ENCODE measurements at regions not wholly inside any gene's neighbourhood (a gene's known extent, or its start where the extent isn't known, plus 50 kb on each side); places are given as distances from the start of the nearest gene placed in this dataset.
"Not testable (repeated sequence)": the region's sequence is repeated elsewhere in the genome, so short reads cannot be mapped to it uniquely, and the experiment has no call there.

DNA sequence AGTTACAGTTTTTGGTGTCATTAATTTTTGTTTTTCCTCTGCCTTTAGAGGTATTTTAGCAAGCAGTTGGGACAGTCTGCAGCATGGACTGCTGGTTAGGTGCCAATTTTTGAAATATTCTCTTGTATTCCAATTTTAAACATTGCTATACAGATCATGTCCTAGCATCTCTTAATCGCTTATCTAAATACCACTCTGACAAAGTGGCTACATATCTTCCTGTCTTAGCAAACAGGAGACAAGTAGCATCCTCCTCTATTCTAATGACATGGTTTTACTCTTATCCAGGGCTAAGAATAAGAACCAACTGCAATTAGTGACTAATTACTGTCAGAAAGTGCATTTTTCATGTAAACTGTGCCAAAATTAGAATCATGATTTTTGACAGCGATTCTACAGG is 117.8 kb upstream of the ATP2B1 start:
- DNase-seq (ENCODE audit: low read depth in 2 of 2): no peak

DNA sequence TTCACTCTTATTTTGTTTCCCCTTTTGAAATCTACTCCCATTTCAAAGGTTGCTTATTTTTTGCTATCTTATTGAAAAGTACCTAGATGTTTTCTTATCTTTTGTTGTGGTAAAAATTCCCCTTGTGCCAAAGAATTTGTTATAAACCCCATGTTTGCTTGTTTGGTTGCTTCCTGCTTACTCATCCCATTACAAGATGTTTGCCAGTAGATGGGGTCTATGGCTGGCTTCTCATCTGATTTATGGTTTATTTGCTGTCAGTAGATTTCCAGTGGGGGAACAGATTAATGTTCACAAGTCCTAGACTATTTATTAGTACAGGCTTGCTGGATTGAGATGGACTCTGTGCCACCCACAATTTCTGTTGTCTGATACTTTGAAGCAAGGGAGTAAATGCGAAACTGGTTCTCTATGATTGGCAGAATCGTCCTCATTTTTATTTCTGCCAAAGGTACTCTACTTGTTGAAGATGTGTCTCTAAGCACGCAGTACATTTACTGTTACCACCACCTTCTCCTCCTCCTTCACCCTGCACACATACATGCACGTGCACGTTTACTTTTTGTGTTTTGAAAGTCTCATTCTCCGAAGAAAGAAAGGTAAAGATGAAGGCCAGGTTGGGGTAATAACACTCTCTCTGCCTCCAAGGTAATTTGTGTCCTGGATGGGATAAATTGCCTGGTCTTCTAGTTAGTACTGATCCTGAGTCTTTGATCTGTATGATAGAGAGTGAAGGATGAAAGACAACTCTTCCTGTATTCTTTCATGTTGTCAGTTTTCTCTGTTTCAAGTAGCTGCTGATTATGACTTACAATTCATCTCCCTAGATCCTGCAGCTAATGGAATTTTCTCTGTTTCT is 117.2 kb upstream of the ATP2B1 start:
- DNase-seq (ENCODE audit: low read depth in 2 of 2): no peak

DNA sequence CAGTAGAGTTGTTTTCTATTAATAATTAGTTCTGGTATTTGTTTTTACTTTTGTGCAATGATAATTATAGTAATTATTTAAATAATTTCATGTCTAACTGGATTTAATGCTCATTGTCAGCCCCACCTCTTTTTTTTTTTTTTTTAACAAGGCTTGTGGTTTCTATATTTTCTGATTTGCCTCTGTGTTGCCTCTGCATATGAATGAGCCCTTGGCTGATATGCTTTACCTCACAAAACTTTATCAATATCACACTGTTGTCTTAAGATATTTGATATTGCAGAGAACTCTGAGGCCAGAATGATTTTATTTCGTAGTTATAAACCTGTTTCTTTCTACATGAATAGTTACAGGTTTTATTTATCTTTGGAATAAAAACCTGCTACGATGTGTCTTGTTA is 116.2 kb upstream of the ATP2B1 start:
- DNase-seq (ENCODE audit: low read depth in 2 of 2): no peak

DNA sequence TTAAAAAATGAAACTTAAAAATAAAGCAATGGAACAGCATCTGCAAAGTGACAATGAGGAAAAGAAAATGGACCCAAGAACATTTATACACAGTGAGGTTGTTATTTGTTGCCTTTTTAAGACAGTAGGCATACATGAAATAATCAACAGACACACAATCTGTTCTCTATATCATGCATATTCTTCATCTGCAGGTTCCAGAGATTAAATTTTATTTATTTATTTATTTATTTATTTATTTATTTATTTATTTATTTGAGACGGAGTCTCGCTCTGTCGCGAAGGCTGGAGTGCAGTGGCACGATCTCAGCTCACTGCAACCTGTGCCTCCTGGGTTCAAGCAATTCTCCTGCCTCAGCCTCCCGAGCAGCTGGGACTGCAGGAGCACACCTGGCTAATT is 114.4 kb upstream of the ATP2B1 start:
- DNase-seq (ENCODE audit: low read depth in 2 of 2): not testable (repeated sequence)

DNA sequence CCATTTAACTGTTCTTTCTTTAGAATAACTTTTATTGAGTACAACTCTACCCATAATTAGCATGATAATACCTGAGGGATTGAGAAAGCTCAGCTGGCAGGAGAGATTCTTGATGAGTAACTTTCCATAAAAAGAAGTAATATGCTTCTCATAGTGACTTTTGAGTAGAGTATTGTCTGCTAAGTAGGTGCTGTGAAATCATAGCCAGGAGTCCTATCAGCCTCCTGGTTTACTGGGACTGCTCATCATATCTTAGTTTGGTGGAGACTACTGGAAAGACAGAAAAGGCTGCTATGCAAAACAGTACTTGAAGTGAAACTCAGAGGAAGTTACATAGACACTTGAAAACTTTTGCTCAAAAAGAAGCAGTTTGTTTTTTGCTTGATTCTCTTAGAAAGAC is 113.3 kb upstream of the ATP2B1 start:
- no peak for DNase-seq (ENCODE audit: low read depth in 2 of 2)

DNA sequence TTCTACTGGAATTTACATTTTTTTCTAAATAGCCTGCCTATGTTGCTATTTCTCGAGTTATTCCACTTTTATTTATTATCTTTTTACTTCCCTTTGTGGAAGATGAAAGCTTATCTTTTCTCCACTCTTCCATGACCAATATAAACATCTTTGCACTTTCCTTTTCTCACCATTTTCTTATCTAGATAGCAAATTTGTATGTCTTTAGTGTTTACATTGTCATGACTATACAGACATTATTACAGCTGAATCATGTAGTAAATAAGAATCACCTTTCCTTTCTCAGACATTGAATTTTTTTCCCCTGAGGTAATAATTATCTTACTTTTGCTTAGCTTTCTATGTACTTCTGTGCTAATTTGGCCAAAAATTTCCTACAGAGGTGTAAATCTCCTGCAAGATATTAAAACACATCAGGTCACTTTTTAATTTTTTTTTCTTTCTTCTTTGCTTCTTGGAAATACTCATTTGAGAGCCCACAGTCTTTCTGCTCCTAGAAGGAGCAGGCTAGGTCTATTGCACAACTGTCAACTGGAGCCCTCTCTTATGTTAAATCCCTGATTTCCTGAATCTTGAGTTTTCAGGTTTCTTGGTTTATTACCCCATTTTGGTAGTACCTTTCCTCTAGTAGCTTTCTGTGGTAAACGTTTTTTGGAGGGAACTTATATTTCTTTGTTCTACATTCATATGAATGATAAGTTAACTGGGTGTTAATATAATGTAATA is 109.0 kb upstream of the ATP2B1 start:
- DNase-seq (ENCODE audit: low read depth in 2 of 2): no peak

DNA sequence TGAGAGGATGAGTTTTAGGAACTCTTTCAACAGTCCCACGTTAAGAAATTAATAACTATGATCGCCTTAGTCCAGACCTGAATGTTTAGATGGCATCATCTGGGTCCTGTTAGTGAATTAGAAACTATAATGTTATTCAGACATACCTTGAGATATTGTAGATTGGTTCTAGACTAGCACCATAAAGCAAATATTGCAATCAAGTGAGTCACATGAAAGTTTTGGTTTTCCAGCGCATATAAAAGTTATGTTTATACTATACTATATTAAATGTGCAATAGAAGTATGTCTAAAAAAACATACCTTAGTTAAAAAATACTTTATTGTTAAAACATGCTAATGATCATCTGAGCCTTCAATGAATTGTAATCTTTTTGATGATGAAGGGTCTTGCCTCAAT is 106.6 kb upstream of the ATP2B1 start:
- DNase-seq (ENCODE audit: low read depth in 2 of 2): no peak

DNA sequence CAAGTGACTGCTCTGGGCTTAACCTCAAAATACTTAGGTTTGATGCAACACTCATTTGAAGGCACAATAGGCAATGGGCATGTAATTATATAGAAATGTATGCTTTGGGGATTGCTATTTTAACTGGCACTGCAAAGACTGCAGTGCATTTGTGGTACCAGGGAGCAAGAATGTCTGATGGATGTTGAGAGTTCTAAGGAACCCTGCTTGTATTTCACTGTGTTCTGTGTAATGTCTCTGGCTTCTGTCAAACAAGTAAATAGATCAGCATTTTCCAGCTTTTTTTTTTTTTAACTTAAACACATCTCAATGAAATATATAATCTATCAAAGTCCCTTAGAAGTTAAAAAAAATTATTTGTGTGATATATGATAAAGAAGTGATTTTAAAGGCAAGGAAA is 94.8 kb upstream of the ATP2B1 start:
- no peak for DNase-seq (ENCODE audit: low read depth in 2 of 2)

DNA sequence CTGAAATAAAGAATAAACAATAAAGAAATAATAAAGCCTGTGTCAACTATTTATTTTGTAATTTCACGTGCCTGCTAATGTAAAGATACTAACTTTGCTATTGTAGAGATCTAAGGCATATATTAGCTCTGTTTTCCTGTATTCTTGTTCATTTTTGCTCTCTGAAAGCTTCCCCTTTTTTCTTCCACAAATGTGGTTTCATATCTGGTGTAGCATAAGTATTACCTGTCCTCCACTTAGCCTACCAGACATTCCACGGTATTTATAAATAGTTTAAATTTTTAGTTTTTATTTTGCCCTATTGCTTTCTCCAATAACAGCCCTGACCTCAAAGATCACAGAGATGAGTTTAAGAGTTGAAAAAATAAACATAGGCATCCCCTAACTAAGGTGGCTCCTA is 92.6 kb upstream of the ATP2B1 start:
- no peak for DNase-seq (ENCODE audit: low read depth in 2 of 2)

DNA sequence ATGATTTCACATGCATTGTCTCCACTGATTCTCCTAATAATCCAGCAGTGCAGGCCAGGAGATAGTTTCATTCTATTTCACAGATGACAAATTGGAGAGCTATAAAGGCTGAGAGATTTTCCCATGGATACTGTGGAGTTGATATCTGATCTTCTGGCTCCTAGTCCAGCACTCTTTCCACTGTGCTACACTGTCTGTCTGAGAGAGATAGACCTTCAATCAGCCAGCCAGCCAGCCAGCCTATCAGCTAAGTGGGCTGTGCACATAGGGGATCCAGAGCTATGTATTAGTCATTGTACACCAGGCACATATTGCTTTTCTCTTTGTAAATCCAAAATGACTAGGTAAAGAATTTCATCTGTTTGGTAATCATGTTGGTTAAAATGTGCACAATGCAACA is 91.8 kb upstream of the ATP2B1 start:
- DNase-seq (ENCODE audit: low read depth in 2 of 2): no peak

DNA sequence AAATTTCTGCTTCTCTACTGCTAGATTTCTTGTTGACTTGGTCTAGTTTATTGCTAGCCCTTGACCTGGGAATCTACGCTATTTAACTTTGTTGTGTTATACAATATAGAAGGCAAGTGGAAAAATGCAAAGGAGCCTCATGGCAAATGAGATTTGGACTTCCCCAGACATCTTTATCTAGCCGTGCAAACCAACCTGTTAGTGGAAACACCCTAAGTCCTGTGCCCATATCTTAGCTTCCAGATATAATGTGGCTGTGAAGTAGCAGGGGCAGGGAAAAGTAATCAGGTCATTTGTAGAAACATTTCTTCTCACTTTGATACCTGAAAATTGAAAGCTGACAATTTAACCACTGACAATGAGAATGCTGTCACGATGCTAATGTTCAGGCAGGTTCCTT is 90.7 kb upstream of the ATP2B1 start:
- DNase-seq (ENCODE audit: low read depth in 2 of 2): no peak

DNA sequence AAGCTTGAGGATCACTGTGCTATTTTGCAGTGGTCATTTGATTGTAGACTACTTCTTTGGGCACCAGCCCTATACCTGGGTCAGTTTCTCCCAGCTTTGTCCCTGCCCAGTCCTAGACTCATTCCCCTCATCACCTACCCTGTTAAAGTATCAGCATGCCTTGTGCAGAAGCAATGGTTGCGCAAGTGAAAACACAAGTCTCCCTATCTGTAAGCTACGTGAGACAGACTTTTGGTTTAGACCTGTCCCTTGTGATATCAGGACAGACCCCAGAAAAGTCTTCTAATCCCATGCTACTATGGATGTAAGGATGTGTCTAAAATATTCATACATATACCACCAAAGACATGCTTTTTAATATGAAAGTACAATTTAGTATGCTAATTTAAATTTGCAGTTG is 88.8 kb upstream of the ATP2B1 start:
- no peak for DNase-seq (ENCODE audit: low read depth in 2 of 2)

DNA sequence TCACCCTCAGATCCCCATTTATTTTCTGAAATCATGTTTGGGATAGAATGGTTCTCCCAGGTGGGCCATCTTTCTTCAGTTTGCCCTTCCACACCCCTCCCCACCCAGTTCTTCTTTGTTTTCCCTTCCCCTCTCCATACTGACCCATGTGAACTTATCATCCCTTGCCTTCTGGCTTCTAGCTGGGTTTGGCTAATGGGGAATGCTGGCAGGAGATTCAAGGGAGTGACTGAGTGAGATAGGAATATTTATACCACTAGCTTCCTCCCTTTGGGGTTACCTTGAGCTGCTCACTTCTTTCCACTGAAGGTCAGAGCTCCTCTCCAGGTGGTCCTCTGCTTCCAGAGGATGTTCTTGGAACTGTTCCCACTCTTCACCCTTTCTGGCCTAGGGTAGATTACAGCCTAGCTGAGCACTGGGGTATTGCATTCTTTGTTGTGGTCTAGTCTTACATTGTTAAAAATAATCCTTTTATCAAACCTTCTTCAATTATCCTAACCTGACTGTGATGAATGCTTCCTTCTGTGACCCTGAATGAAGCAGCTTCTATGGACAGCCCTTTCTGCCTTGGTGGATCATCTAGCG is 88.3 kb upstream of the ATP2B1 start:
- no peak for DNase-seq (ENCODE audit: low read depth in 2 of 2)

DNA sequence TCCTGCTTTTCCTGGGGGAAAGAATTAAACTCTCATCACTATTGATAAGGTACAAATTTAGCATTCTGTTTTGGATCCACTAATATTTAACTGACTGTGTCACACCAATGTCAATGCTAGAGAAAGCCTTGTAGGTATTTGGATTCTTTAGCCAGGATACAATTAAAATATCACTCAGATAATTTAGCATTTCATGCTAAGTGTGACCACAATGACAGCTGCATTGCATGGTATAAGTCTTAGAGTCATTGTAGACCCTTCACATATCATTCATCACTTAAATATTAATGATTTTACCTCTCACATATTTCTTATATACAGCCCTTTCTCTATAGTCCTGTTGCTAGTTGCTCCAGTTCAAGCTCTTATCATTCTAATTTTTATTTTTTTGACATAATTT is 85.3 kb upstream of the ATP2B1 start:
- DNase-seq (ENCODE audit: low read depth in 2 of 2): no peak

DNA sequence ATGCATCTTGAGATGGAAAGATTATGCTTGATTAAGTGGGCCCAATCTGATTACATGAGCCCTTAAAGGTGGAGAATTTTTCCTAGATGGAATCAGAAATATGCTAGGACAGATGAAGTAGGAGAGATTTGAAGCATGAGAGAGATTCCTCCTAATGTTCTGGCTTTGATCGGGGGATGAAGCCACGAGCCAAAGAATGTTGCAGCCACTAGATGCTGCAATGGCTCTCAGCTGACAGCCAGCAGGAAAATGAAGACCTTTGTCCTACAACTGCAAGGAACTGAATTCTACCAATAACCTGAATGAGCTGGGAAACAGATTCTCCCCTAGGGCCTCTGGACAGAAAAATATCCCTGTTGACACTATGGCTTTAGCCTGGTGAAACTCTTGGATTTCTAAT is 82.6 kb upstream of the ATP2B1 start:
- no peak for DNase-seq (ENCODE audit: low read depth in 2 of 2)

DNA sequence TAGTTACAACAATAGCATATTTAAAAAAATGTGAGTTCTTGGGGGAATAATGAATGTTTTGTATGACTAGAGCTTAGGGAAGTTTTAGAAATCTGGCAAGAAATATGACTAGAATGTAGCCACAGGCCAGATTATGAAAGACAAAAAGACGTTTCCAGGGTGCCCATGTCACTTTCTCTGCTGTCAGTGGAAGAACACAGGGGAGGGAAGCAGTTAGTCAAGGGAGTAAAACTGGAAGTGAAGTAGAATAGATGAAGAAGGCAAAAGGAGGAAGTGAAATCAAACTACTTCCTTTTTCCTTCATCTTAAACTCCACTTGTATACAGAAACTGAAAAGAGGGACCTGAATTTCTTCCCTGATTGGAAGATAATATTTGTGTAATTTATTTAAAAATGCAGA is 81.2 kb upstream of the ATP2B1 start:
- no peak for DNase-seq (ENCODE audit: low read depth in 2 of 2)

DNA sequence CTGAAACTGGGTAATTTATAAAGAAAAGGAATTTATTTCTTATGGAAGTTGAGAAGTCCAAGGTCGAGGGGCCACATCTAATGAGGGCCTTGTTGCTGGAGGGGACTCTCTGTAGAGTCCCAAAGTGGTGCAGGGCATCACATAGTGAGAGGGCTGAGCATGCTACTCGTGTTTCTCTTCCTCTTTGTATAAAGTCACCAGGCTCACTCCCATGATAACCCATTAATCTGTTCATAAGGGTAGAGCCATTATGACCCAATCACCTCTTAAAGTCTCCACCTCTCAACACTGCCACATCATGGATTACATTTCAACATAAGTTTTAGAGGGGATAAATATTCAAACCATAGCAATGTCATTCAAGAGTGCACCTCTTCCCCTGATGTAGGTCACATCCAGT is 79.1 kb upstream of the ATP2B1 start:
- no peak for DNase-seq (ENCODE audit: low read depth in 2 of 2)

DNA sequence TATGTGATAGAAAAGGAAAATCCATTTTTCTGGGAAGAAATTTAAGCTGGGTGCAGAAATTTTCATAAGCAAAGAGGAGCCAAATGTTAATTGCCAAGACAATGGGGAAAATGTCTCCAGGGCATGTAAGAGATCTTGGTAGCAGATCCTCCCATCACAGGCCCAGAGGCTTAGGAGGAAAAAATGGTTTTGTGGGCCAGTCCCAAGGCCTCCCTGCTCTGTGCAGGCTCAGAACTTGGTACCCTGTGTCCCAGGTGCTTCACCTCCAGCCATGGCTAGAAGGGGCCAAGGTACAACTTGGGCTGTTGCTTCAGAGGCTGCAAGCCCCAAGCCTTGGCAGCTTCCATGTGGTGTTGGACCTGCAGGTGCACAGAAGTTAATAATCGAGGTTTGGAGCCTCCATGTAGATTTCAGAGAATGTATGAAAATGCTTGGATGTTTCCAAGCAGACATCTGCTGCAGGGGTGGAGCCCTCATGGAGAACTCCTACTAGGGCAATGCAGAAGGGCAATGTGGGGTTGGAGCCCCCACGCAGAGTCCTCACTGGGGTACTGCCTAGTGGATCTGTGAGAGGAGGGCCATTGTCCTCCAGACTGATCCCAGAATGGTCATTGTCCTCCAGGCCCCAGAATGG is 77.7 kb upstream of the ATP2B1 start:
- no peak for DNase-seq (ENCODE audit: low read depth in 2 of 2)

DNA sequence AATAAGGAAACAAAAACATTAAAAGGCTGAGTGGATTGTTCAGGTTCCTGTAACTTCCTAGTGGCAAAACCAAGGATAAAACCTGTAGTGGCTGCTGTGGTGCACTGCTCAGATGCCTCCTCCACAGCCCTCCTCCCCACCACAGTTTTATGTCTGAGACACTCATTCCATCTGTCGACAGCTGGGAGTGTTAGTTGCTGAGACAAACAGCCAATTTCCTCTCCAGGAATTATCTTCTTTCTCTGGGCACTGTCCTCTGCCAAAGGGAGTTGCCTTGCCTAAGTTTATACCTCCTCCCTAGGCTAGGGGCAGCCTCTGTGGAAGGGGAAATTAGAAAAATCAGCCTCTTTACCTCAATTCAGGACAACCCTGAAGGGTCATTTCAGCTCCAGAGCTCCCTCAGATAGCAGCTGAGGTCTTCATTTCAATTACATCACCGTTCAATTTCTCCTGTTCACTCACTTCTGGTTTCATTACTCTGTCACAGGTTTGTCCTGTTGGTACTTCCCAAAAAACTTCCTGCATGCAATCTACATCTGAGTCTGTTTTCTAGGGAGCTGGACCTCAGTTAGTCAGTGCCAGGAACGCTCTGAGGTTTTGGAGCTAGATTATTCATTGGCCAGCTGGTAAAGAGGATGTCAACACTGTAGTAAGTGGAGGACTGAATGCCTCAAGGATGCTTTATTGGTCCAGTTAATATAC is 74.9 kb upstream of the ATP2B1 start:
- no peak for DNase-seq (ENCODE audit: low read depth in 2 of 2)

DNA sequence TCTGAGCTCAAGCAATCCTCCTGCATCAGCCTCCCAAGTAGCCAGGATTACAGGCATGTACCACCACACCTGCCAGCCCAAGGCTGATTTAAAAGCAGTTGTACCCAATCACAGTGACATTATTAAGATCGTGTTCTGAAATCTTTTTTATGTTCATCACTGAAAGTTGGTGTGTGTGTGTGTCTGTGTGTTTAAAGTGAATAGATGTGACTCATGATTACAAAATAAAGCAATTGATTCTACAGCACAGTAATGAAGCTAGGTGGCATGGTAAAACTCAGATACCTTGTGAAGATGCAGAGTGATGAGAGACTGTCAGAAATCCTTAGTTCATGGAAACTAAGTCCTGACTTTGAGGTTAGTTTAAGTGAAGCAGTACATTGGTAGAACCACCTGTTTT is 74.2 kb upstream of the ATP2B1 start:
- DNase-seq (ENCODE audit: low read depth in 2 of 2): no peak

DNA sequence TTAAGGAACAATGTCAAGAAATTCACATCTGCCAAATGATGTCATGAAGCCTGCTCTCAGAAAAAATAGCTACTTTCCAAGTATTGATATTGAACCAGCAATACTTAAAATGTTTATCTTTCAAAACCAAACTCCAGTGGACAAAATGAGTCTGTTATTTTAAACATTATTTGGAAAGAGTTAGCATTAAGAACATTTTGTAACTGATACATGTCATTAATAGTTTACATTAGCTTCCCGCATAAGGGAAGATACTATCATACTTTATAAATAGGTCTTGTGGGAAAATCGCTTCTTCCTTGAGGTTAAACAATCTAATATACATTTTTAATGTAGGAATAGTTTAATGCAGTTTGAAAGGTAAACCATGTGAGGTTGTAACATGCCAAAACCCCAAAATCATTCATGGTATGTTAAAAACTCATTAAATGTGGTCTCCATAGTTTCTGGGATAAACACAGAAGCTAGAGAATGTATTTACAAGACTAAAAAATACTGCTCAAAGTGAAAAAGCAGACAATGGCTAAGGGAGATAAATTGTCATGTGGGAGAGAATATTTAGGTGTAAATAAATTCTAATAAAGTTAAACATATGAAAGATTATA is 73.4 kb upstream of the ATP2B1 start:
- DNase-seq (ENCODE audit: low read depth in 2 of 2): no peak

DNA sequence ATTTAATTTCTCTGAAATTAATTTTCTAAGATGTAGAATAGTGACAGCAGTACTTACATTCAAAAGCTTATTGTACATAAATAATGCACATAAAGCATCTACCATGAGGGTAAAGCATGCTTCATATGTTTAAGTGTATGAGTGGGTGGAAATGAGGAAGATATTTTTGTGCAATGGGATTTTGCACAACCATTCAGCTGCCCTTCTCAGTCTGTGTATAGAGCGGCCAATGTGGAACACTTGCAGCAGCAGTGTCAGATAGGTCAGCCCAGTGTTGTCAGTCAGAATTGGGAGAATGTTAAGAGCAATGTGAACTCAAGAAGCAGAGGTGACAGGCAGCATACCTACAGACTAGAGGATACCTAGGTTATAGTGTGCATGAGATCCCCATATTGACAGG is 72.5 kb upstream of the ATP2B1 start:
- DNase-seq (ENCODE audit: low read depth in 2 of 2): no peak
